ENCODE measurements at regions not wholly inside any gene's neighbourhood (a gene's known extent, or its start where the extent isn't known, plus 50 kb on each side); places are given as distances from the start of the nearest gene placed in this dataset.
A peak's percentile ranks its signal among the peaks of the same experiment; 100 is the strongest.
"Not testable (repeated sequence)": the region's sequence is repeated elsewhere in the genome, so short reads cannot be mapped to it uniquely, and the experiment has no call there.

DNA sequence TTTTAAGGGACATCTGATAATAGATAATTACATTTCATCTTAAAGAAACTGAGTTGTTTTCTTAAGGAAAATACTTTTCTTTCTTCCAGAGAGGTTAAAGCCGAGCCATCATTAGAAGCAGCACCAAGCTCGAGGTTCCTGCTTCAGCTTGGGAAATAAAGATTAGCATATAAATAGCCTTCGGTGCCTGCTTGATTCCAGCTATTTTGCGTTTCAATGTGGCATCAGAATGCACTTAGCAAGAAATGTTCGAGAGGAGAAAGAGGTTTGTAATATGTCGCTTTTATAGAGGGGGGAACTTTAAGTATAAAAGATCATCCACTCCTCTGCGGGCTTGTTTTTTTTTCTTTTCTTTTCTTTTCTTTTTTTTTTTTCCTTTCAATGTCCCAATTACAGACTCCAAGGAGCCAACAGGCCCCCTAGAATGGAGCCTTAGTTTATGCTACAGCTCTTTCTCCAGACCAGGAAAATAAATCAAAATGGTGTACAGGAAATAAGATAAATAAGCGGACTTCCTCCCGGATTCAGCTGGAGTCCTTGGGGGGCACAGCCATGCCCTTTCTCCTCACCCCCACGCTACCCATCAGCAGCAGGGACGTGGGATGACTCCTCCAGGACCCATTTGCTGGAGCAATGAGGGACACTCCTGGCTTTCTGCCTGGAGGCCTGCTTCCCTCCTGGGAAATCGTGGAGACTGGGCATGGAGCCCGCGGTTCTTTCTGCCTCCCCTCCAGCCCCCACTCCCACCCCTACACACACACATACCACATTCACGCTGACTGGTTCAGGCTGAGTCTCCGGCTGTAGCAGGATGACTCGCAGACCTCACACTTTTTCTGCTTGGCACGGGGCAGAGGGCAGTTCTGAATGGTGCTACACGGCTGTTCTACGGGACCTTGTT lies 131.6 kb downstream of the RRAGC start:
- Histone ChIP-seq H3K9me3 (ENCODE audit: low read depth) (no peaks in the 10 kb centered on the region), H3K27me3 (no peaks in the 10 kb centered on the region), H3K9ac (no peak overlapping the region), H3K4me3 (peak overlapping the region; percentile 31), H3K79me2 (ENCODE audit: low read depth) (no peaks in the 10 kb centered on the region), H3K4me1 (peaks cover 22% of the 10 kb centered on the region), H2AFZ (replicated peaks) (peak overlapping the region; percentile 21), H3K36me3 (no peaks in the 10 kb centered on the region), H3K4me2 (peak overlapping the region; percentile 73), H3F3A (ENCODE audit: low read depth) (no peaks in the 10 kb centered on the region), H4K20me1 (ENCODE audit: low read depth) (no peaks in the 10 kb centered on the region), H3K27ac (no peak overlapping the region)
- peak overlapping the region; percentile 6 for H3K27ac Mint-ChIP-seq
- peak; percentile 57 for DNase-seq (ENCODE audit: low spot score)
- no peaks in the 10 kb centered on the region for H3K9me3 Mint-ChIP-seq
- peak overlapping the region; percentile 35 for H3K4me3 Mint-ChIP-seq
- no peaks in the 10 kb centered on the region for H3K36me3 Mint-ChIP-seq
- TF ChIP-seq, protein P1, sequence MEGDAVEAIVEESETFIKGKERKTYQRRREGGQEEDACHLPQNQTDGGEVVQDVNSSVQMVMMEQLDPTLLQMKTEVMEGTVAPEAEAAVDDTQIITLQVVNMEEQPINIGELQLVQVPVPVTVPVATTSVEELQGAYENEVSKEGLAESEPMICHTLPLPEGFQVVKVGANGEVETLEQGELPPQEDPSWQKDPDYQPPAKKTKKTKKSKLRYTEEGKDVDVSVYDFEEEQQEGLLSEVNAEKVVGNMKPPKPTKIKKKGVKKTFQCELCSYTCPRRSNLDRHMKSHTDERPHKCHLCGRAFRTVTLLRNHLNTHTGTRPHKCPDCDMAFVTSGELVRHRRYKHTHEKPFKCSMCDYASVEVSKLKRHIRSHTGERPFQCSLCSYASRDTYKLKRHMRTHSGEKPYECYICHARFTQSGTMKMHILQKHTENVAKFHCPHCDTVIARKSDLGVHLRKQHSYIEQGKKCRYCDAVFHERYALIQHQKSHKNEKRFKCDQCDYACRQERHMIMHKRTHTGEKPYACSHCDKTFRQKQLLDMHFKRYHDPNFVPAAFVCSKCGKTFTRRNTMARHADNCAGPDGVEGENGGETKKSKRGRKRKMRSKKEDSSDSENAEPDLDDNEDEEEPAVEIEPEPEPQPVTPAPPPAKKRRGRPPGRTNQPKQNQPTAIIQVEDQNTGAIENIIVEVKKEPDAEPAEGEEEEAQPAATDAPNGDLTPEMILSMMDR (IDR thresholded peaks at IDR 0.05), result no peak
- TF ChIP-seq EZH2 (IDR thresholded peaks at IDR 0.05) (no peak), EZH2phosphoT487 (IDR thresholded peaks at IDR 0.05) (no peak)
- H3K27me3 Mint-ChIP-seq (ENCODE audit: insufficient read depth, low read depth), result peaks cover 5% of the 10 kb centered on the region
- H3K4me1 Mint-ChIP-seq, result peaks cover 25% of the 10 kb centered on the region

DNA sequence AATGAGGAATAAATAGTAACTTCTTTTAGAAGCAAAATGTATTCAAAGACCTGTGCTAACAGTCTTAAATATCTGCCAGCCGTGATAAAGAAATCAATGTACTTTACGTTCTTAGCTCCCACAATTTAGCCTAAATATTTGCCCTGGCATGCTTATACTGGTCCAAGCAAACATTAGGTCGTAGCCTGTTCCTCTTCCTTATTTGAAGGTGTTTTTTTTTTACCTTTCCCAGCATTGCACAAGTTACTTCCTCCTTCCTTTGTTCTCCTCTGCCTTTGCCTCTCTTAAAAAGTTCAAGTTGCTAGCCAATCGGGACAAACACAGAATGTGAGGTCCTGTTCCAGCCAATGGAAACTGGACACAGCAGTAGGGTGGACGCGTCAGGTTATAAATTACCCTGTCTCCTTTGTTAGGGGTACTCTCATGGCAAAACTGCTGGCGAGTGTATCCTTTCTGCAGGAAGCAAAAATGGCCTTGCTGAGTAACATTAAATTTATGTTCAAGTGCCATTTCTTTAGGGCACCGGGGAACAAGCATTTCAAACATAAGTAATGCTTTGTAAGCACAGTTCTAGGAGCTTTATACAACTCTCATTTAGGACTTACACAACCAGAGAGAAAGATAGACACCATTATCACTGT lies 134.1 kb downstream of the RRAGC start:
- H3K4me2 ChIP-seq; H3K4me3 ChIP-seq; H3K27me3 ChIP-seq; H3K36me3 Mint-ChIP-seq; H4K20me1 ChIP-seq (ENCODE audit: low read depth); H3K9me3 Mint-ChIP-seq; H3K4me3 Mint-ChIP-seq; H3K27ac ChIP-seq; H3K36me3 ChIP-seq; H3K9ac ChIP-seq; H3F3A ChIP-seq (ENCODE audit: low read depth); H3K27ac Mint-ChIP-seq; DNase-seq (ENCODE audit: low spot score); H2AFZ ChIP-seq (replicated peaks); H3K9me3 ChIP-seq (ENCODE audit: low read depth); H3K27me3 Mint-ChIP-seq (ENCODE audit: insufficient read depth, low read depth); H3K79me2 ChIP-seq (ENCODE audit: low read depth): not testable (repeated sequence)
- peaks cover 25% of the 10 kb centered on the region for H3K4me1 Mint-ChIP-seq
- peaks cover 22% of the 10 kb centered on the region for H3K4me1 ChIP-seq

DNA sequence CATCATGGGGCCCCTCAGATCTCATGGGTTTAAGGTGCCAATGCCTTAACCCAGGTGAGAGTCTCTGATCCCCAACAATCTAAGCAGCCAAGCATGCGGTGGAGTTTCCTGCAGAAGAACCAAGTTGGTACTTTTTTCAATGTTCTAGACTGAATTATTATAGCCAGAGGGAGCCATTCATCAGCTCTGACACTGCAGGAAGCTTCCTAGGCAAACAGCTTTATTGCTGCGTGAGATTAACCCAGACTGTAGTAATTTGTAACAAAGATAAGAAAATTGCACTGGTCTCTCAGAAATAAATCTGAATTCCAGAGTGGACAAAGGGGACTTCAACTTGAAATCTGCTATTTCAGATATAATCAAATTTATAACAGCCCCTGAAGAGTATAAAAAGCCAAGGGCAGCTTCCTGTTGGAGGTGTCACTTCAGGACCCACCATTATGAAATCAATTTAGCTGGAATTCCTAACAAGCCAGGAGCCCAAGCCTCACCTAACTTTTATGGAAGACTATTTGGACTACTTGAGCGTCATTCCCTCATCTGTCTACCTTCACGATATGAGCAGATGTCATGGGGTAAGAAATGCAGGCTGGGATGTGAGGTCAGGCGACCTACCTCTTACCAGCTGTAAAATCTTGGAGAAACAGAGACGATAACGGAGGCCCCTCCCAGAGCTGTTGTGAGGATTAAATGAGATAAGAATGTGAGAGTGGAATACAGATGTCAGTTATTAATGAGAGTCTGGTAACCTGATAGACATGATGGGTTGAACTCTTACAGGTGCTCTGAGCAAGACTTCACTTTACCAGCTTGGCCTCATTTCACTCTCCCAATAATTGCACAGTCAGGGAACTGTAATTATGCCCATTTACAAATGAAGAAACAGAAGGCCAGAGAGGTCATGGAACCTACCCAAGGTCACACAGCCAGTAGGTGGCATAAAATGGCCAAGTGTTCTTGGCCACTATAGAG lies 135.1 kb downstream of the RRAGC start:
- Histone ChIP-seq H3K27me3 (no peaks in the 10 kb centered on the region), H4K20me1 (ENCODE audit: low read depth) (no peaks in the 10 kb centered on the region), H3K4me1 (peaks cover 22% of the 10 kb centered on the region), H3K9ac (no peak overlapping the region), H2AFZ (replicated peaks) (no peak overlapping the region), H3K36me3 (no peaks in the 10 kb centered on the region), H3F3A (ENCODE audit: low read depth) (no peaks in the 10 kb centered on the region), H3K9me3 (ENCODE audit: low read depth) (no peaks in the 10 kb centered on the region), H3K4me3 (no peak overlapping the region), H3K79me2 (ENCODE audit: low read depth) (no peaks in the 10 kb centered on the region), H3K27ac (no peak overlapping the region), H3K4me2 (no peak overlapping the region)
- Mint-ChIP-seq H3K27me3 (ENCODE audit: insufficient read depth, low read depth) (peaks cover 2% of the 10 kb centered on the region), H3K4me3 (no peak overlapping the region), H3K4me1 (peaks cover 25% of the 10 kb centered on the region), H3K27ac (no peak overlapping the region), H3K36me3 (no peaks in the 10 kb centered on the region), H3K9me3 (no peaks in the 10 kb centered on the region)
- TF ChIP-seq EZH2phosphoT487 (IDR thresholded peaks at IDR 0.05), result no peak
- TF ChIP-seq, protein P1 (IDR thresholded peaks at IDR 0.05), result no peak
- TF ChIP-seq EZH2 (IDR thresholded peaks at IDR 0.05), result no peak
- DNase-seq (ENCODE audit: low spot score), result no peak
